Motor neuron (in vitro differentiated cells): ENCODE measurements at regions not wholly inside any gene's neighbourhood (a gene's known extent, or its start where the extent isn't known, plus 50 kb on each side); places are given as distances from the start of the nearest gene placed in this dataset.
A peak's percentile ranks its signal among the peaks of the same experiment; 100 is the strongest.

Source experiments
- ATAC-seq, 8 experiments: fragments of 200-7000 bp; cut with Tn5 transposase; replicated peaks in 6 of 8; 2 replicates each; pipeline ENCODE4 v1.8.0; 2021; ENCODE audit warnings: mild to moderate bottlenecking in 8 of 8, moderate library complexity in 8 of 8
- H3K27ac ChIP-seq, 2 donors: fragments of 250-450 bp; sonication (Bioruptor Pico); 2 replicates each; pipeline ENCODE4 v1.9.0; 2021; ENCODE audit warnings: antibody characterized with exemption in 2 of 2, mild to moderate bottlenecking in 2 of 2, moderate library complexity in 1 of 2
- H3K4me1 ChIP-seq, 2 donors: fragments of 250-450 bp; sonication (Bioruptor Pico); replicated peaks in 1 of 2; 2 replicates each; pipeline ENCODE4 v1.6.1; 2021; ENCODE audit warnings: antibody characterized with exemption in 2 of 2, mild to moderate bottlenecking in 2 of 2, moderate library complexity in 1 of 2
- H3K4me3 ChIP-seq, 5 donors: fragments of 250-450 bp; sonication (Bioruptor Pico); 2 replicates each; pipeline ENCODE4 v1.9.0; 2021; ENCODE audit warnings: antibody characterized with exemption in 5 of 5, mild to moderate bottlenecking in 5 of 5, moderate library complexity in 4 of 5
- WGBS, 10 experiments: fragments of 450-650 bp; shearing (Covaris generic); methylation state at CpG; one replicate each; pipeline ENCODE4 v1.0.0; 2022; 5-methylcytosine and 5-hydroxymethylcytosine counted together
- in situ Hi-C, 9 experiments: fragments of 400-800 bp; cut with MboI; loops; one replicate each; pipeline ENCODE4 v1.15.0; 2021; ENCODE audit warnings: low sequenced_read_pairs in 9 of 9, low pct_unique_long_range_greater_than_20kb in 2 of 9; ENCODE audit not compliant: unreplicated experiment in 9 of 9

DNA sequence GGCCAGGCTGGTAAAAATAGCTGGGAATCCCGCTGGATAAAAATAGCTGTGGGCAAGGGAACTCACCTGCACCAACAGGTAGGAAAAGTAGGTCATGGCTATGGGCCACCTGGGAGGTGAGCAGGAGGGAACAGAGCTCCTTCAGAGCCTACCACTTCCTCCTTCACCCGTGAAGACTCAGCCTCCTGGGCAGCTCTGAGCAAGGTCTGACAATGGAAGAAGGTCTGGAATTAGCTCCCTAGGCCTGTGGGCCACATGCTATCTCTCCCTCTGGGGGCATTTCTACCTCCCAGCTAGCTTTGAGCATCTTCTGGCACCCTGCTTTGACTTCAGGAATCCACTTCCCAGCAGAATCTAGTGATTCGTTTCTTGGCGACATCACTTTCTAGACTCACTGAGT, 153.9 kb downstream of the MRPL14 start:
- Histone ChIP-seq H3K4me1 (peaks cover 3% of the 10 kb centered on the region in 2 donors), H3K27ac (no peak overlapping the region), H3K4me3 (no peak overlapping the region)
- WGBS, 10 experiments, result 46 to 83% (median 63%) methylated on average over 2 to 4 of the region's 4 CpGs; no CpG with 5 or more reads in 4 of the 10 experiments
- in situ Hi-C loops, result no loop called here
- ATAC-seq, result peak in 1 of 8 experiments; percentile 4

DNA sequence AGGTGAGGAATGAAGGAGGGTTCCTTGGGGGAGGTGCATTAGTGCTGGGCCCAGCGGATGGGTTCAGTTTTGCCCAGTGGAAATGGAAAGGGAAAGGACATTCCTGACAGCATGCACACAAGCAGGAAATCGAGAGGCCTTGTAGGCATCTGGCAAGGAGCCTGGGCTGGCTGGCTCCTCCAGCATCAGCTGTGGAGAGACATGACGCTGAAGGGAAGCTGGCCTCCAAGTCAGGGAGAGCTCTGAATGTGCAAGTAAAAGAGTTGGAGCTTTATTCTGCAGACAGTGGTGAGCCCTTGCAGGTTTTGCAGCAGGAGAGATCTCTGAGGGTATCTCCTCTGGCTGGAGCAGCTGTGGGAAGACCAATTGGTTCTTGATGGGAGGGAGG, 154.3 kb downstream of the MRPL14 start:
- in situ Hi-C loops, result no loop called here
- Histone ChIP-seq H3K4me3 (no peak overlapping the region), H3K4me1 (peaks cover 7% of the 10 kb centered on the region in 2 donors), H3K27ac (no peak overlapping the region)
- ATAC-seq, result peak in 4 of 8 experiments; percentile 31 to 82 (median 72)
- 0 to 100% (median 70%) methylated on average over 1 to 3 of the region's 3 CpGs; no CpG with 5 or more reads in 2 of the 10 experiments for WGBS, 10 experiments

DNA sequence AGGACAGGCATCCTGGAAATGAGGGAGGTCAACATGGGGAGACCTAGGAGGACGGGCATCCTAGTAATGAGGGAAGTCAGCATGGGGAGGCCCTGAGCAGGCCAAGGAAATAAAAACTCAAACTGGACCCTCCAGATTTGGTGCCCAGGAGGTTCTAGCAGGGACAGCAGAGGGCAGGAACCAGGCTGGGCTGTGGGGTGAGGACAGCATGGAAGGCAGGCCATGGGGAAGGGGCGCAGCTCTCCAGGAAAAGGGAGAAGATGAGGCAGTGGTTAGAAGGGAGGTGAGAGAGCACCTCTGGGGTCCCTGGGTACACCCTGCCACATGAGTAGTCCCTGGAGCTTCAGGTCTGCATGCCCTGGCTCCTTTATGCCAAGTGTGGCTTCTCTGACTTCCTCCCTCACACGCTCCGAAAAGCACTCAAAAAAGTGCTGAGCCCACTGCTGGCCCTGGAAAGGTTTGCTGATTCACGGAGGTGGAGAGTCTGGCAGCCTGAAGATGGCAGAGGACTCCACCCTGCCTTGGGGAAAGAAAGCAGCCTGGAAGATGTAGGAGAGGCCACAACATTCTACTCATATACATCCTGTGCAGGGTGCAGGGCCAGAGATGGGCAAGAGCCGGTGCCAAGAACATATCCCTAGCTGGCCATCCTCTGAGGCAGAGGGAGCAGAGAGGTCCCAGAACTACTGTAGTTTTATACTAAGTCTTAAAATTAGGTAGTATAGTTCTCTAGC, 154.9 kb downstream of the MRPL14 start:
- in situ Hi-C loops, result no loop called here
- peak in 4 of 8 experiments; percentile 9 to 82 (median 67) for ATAC-seq
- Histone ChIP-seq H3K4me1 (peaks cover 7% of the 10 kb centered on the region in 2 donors), H3K4me3 (no peak overlapping the region), H3K27ac (no peak overlapping the region)
- 0 to 100% (median 71%) methylated on average over 1 to 5 of the region's 6 CpGs; no CpG with 5 or more reads in 4 of the 10 experiments for WGBS, 10 experiments

DNA sequence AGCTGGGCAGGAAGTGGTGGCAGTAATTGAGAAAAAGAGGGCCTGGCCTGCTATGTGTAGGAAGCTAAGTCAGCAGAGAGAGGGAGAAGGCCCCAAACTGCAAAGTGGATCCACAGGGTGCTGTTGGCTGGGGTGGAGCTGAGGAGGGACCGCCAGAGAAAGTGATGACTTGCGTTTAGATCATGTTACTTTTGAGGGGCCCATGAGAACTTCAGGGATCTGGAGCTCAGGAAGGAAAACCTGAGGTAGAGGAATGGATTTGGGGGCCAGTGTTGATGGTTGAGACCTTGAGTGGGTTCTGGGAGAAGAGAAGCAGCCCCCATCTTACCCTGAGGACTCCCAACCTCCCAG, 155.5 kb downstream of the MRPL14 start:
- in situ Hi-C loops, result no loop called here
- no peak overlapping the region for H3K27ac ChIP-seq
- H3K4me1 ChIP-seq, result peaks cover 7% of the 10 kb centered on the region in 2 donors

DNA sequence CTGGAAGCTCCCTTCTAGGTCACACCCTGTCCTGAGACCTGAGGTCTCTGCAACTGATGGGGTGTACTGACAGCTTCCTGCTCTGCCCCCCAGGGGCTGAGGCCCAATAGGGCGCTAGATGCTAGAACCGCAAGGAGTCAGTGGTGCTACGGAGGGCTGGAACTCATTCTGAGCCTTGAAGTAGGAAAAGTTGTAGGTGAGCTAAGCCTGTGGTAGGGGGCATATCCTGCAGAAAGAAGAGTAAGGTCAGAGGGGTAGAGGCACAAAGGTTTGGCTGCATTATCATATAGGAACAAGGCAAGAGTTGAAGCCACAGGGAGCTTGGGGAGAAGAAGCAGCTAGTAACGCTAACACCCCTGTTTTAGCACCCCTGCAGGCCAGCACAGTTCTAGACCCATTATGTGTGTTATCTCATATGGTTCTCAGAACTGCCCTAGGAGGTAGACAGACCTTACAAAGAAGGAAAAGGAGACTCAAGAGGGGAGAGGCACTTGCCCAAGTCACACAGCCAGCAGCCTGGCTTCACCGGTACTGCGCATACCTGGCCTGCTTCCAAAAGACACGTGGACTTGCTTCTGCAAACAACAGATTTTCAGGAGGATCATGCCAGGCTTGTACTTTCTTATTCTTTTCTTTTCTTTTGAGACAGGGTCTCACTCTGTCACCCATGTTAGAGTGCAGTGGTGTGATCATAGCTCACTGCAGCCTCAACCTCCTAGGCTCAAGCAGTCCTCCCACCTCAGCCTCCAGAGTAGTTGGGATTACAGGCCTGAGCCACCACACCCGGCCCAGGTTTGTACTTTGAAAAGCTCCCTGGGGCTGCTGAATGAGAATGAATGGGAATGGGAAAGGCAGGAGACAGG, 156.1 kb downstream of the MRPL14 start:
- ATAC-seq, result no peak
- no peak overlapping the region for H3K4me3 ChIP-seq
- no peak overlapping the region for H3K27ac ChIP-seq
- WGBS, 10 experiments, result 29 to 100% (median 75%) methylated on average over 1 to 6 of the region's 8 CpGs
- peaks cover 7% of the 10 kb centered on the region in 2 donors for H3K4me1 ChIP-seq
- in situ Hi-C loops, result no loop called here

More for the DNA sequence above, 155.5 kb downstream of the MRPL14 start:
- WGBS, 10 experiments, result 44 to 100% (median 87%) methylated on average over 1 to 2 of the region's 2 CpGs; no CpG with 5 or more reads in 6 of the 10 experiments
- ATAC-seq, result no peak
- H3K4me3 ChIP-seq, result no peak overlapping the region

DNA sequence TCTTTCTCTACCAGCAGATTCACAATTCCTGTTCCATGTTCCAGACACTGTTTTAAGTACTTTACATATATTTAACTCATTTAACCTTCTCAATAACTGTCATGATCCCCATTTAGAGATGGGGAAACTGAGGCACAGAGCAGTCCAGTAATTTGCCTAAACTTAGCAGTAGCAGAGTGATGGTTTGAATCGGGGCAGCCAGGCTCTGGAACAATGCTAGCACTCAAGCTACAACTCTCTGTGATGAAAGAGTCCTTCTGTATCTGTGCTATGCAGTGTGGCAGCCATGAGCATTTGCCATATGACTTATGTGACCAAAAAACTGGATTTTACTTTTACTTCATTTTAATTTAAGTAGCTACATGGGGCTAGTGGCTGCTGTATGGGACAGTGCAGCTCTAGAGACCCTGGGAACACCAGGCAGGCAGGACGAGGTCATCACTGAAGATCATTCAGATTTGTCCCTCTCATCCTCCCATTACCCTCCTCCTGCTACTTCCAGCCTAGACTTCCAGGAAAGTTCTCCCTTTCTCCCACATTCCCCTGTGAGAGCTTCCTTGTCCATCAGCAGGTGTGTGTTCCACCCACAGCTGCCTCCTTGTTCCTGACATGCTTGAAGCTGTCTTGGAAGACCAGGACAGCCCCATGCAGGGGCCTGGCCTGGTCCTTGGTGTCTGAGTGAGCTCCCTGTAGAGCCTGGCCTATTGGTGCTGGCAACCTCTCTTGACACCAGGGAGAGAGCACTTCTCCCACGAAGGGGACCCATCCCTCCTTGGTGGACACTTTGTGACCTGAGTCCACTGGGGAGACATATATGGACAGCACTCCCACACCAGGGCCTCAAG, 157.0 kb downstream of the MRPL14 start:
- H3K27ac ChIP-seq, result no peak overlapping the region
- ATAC-seq, result peak in 2 of 8 experiments; percentile 44 to 57
- WGBS, 10 experiments, result 50 to 100% (median 90%) methylated on average over 2 to 3 of the region's 3 CpGs; no CpG with 5 or more reads in 6 of the 10 experiments
- H3K4me1 ChIP-seq, result peaks cover 7% of the 10 kb centered on the region in 2 donors
- in situ Hi-C loops, result no loop called here
- H3K4me3 ChIP-seq, result no peak overlapping the region

DNA sequence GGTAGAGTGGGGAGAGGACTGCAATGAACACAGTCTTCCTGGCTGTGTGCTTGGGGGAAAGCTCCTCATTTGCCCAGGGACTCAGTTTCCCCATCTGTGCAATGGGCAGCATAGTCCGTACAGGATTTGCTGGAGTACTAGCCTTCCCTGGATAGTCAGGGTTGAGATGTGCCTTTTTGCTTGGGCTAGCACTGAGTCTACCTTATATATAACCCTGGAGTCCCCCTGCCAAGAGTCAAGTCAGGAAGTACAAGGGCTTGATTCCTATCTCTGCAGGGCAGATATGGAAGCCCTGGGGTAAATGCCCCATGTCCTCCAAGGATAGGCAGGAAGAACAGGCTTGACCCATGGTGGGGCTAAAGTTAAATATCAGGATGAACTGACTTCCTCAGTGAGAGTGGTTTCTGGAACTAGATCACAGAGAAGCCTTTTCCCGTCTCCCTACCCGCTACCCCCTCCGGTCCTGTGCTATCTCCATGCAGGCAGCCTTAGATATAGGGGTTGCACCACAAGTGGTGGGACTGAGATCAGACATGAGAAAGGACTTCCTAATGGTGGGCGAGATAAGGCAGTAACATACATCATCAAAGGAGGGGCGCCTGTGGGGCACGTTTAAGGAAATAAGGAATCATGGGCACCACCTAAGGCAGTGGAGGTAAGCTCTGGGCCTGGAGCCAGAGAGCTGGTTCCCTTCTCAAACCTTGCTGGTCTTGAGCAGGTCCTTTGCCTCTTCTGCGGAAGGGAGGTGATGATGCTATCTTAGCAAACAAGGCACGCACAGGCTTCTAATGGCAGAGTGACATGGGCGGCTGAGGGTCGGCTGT, 157.9 kb downstream of the MRPL14 start:
- in situ Hi-C loops, result no loop called here
- Histone ChIP-seq H3K27ac (no peak overlapping the region), H3K4me3 (no peak overlapping the region), H3K4me1 (peaks cover 7% of the 10 kb centered on the region in 2 donors)
- ATAC-seq, result no peak
- 86 to 100% (median 93%) methylated on average over 1 to 6 of the region's 11 CpGs; no CpG with 5 or more reads in 1 of the 10 experiments for WGBS, 10 experiments

DNA sequence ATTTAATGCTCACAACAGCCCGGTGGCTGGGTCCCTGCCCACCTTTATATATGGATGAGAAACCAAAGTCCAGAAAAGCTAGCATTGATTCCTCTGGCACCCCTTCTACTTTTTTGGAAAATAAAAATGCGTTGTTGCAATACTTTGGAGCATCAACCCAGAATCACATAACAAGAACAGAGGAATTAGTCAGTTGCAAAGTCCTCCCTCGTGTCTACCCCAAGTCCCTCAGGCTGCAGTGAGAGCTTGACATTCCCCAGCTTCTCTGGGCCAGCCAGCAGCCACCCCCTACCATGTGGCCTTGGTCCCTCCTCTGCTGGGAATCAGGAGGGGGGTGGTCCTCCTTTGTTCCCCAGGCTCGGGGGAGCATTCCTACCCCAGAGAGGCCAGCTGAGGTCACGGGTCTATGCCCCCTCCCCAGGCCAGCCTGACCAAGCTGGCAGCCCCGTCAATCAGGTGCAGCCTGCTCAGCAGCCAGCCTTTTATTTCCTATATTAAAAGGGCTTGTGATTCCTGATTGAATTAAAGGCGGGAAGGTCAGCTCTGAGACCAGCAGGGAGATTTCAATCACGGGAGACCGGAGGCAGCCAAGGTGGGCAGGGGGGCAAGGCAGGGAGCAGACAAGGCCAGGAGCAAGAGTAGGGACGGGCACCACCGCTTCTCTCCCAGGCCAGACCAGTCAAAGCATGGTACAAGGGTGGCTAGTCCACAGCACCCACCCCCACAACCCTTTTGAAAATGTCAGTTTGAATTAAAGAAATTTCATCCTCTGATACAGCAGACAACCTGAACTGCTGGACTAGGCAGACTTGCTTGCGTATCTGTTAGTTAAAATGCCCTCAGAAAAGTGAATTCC, 158.9 kb downstream of the MRPL14 start:
- peak in 2 of 8 experiments; percentile 9 to 19 for ATAC-seq
- in situ Hi-C loops, result no loop called here

DNA sequence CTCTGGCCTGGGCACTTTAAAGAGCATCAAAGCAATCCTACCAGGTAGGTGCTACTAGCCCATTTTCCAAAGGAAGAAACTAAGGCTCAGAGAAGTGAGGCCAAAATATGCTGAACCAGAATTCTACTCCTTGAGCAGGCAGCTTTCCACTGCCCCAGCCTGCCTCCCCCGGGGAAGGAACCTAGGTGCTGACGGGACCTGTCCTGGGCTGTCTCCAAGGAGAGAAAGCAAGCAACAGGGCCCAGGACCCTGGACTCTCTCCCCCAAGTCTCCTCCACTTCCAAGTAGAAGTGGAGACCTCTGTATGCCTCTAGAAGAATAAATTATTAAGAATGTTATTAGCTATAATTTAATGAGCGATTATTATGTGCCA, 159.5 kb downstream of the MRPL14 start:
- 54 to 100% (median 97%) methylated on average over 1 to 3 of the region's 3 CpGs; no CpG with 5 or more reads in 4 of the 10 experiments for WGBS, 10 experiments
- no peak for ATAC-seq
- Histone ChIP-seq H3K4me3 (no peak overlapping the region), H3K4me1 (peaks cover 7% of the 10 kb centered on the region in 2 donors), H3K27ac (no peak overlapping the region)
- in situ Hi-C loops, result no loop called here

More for the DNA sequence above, 158.9 kb downstream of the MRPL14 start:
- WGBS, 10 experiments, result 50 to 100% (median 84%) methylated on average over 1 to 6 of the region's 12 CpGs; no CpG with 5 or more reads in 1 of the 10 experiments
- H3K27ac ChIP-seq, result peak overlapping the region in 1 of 2 donors; percentile 21
- peaks cover 7% of the 10 kb centered on the region in 2 donors for H3K4me1 ChIP-seq
- no peak overlapping the region for H3K4me3 ChIP-seq

DNA sequence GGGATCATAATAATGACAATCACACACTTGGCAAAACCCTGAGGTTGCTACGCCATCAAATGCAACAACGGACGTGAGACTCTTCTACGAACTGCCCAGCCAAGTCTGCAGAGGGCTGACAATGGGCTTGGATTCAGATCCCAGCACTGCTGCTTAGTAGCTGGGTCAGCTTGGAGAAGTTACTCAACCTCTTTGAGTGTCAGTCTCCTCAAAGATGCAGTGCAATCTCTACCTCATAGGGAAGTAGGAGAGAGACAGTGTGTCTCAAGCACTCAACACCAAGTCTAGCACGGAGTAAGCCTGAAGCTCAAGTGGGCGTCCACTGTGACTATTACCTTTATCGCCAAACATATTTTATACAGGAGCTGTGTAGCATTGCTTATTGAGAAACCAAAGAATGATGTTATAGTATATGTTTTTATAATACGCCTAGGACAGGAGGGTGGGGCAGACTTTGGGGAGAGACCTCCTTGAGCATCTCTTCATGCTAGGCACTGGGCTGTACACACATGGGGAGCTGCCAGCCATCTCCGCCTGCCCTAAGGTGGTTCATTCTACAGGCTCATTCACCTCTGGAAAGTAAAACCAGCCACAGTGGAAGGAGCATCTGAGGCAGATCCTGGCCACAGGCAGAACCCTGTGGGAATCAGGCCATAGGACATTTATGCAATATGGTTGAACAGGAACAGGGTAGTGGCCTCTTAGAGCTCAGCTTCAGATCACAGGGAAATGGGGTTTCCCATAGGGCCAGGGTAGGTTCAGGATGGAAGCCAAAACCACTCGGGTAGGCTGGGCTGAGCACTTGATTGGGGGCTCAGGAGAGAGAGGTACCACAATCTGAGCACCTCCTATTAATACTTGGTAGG, 160.2 kb downstream of the MRPL14 start:
- Histone ChIP-seq H3K27ac (no peak overlapping the region), H3K4me1 (peaks cover 7% of the 10 kb centered on the region in 2 donors), H3K4me3 (no peak overlapping the region)
- WGBS, 10 experiments, result 53 to 100% (median 79%) methylated on average over 1 to 7 of the region's 10 CpGs; no CpG with 5 or more reads in 2 of the 10 experiments
- ATAC-seq, result no peak
- in situ Hi-C loops, result no loop called here

DNA sequence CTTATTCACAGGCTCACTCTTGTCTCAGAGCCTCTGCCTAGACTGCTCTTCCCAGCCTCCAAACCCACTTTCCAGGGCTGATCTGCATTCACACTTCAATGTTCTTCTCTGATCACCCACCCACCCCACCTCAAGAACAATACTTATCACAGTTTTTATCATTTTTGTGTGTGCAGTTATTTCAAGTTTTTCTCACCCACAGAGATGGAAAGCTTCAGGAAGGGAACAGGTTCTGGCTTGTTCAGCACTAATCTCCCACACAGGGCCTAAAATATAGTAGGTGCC, 160.9 kb downstream of the MRPL14 start:
- Histone ChIP-seq H3K4me3 (no peak overlapping the region), H3K27ac (no peak overlapping the region), H3K4me1 (peaks cover 7% of the 10 kb centered on the region in 2 donors)
- peak in 1 of 8 experiments; percentile 22 for ATAC-seq
- in situ Hi-C loops, result no loop called here
